ENCODE measurements at regions not wholly inside any gene's neighbourhood (a gene's known extent, or its start where the extent isn't known, plus 50 kb on each side); places are given as distances from the start of the nearest gene placed in this dataset.
A peak's percentile ranks its signal among the peaks of the same experiment; 100 is the strongest.
"Not testable (repeated sequence)": the region's sequence is repeated elsewhere in the genome, so short reads cannot be mapped to it uniquely, and the experiment has no call there.

GRCh38 chr6:139736325-139736906, 362.0 kb upstream of the CITED2 start:
- no peak for TF ChIP-seq CTCF (IDR thresholded peaks at IDR 0.05)
- no peak for TF ChIP-seq POLR2A (IDR thresholded peaks at IDR 0.05)
- no peaks in the 10 kb centered on the region for H3K27me3 ChIP-seq
- no peaks in the 10 kb centered on the region for H3K9me3 ChIP-seq
- intact Hi-C loops (cut with DNase I; ENCODE audit: low total_unique reads), result no loop called here
- H3K4me1 ChIP-seq, result no peaks in the 10 kb centered on the region
- no peak overlapping the region for H3K4me3 ChIP-seq
- DNase-seq, result no peak
- H3K36me3 ChIP-seq (ENCODE audit: low read depth, missing control alignments), result no peaks in the 10 kb centered on the region
- 83 to 94% methylated on average over 2 of the region's 2 CpGs for WGBS, 2 donors
- H3K27ac ChIP-seq, result no peak overlapping the region

- Histone ChIP-seq H3K4me3 (no peak overlapping the region), H3K4me1 (no peaks in the 10 kb centered on the region), H3K27ac (no peak overlapping the region), H3K9me3 (no peaks in the 10 kb centered on the region), H3K36me3 (ENCODE audit: low read depth, missing control alignments) (no peaks in the 10 kb centered on the region), H3K27me3 (no peaks in the 10 kb centered on the region)
- 54 to 56% methylated on average over 3 of the region's 3 CpGs for WGBS, 2 donors
- no peak for DNase-seq
- TF ChIP-seq POLR2A (IDR thresholded peaks at IDR 0.05) (no peak), CTCF (IDR thresholded peaks at IDR 0.05) (no peak)
- intact Hi-C loops (cut with DNase I; ENCODE audit: low total_unique reads), result no loop called here
Measured at GRCh38 chr6:139732451-139732850, 358.0 kb upstream of the CITED2 start.

DNA sequence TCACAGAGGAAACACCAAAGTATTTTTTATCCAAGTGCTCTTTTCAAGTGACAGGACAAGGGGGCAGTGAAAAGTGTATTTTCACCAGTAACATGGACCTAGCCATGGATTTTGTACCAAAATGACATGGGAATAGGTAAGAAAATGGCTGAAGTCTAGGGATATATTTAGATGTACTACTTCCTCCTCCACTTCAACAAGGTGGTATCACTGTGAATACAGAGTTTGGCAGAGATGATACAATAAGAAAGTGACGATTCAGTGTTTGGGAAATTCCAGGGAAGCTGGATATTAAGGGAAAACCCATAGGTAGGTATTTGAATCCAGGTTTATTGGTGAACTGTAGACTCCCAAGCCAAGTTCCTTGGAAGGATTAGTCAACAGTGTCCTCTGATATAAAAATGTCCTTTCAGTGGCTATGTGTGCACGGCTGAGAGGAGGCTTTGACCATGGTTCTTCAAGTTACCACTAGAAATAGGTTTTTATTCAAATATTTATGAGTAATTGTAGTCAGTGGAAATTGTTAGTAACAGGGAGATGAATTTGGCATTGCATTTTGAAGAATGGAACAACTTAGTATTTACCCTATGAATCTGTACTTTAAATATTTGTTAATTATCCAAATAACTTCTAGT, 356.0 kb upstream of the CITED2 start:
- H3K9me3 ChIP-seq, result no peaks in the 10 kb centered on the region
- WGBS, 2 donors, result 72 to 86% methylated on average over 2 of the region's 2 CpGs
- TF ChIP-seq POLR2A (IDR thresholded peaks at IDR 0.05), result no peak
- H3K36me3 ChIP-seq (ENCODE audit: low read depth, missing control alignments), result no peaks in the 10 kb centered on the region
- no peaks in the 10 kb centered on the region for H3K27me3 ChIP-seq
- intact Hi-C loops (cut with DNase I; ENCODE audit: low total_unique reads), result no loop called here
- no peak overlapping the region for H3K4me3 ChIP-seq
- no peak for DNase-seq
- no peaks in the 10 kb centered on the region for H3K4me1 ChIP-seq
- no peak overlapping the region for H3K27ac ChIP-seq

DNA sequence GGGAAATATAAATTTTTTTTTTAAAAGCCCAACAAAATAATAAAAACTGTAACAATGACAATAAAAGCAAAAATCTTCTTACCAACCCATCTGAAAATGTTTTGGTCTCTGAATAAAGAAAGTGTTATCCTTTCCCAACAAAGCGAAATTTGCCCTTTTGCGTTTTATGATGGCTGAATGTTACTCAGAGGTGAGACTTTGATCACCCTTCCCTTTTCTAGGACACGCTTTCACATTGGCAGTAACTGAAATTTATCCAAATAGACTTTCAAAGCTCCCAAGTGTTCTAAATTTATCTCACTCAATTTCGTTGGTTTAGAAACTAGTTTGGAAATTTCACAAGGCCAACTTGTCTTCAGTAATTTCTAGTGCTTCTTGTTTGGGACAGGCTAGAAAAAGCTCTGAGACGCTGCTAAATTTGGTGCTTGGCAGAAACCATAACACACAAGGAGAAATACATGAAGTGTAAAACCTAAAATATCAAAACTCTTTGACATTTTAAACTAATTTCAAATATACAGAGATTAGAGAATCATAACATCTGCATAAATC, 354.5 kb upstream of the CITED2 start:
- no peak for TF ChIP-seq POLR2A (IDR thresholded peaks at IDR 0.05)
- no peak for TF ChIP-seq CTCF (IDR thresholded peaks at IDR 0.05)
- no peaks in the 10 kb centered on the region for H3K36me3 ChIP-seq (ENCODE audit: low read depth, missing control alignments)
- no peak overlapping the region for H3K4me3 ChIP-seq
- intact Hi-C loops (cut with DNase I; ENCODE audit: low total_unique reads), result no loop called here
- WGBS, 2 donors, result 64 to 65% methylated on average over 5 of the region's 5 CpGs
- no peaks in the 10 kb centered on the region for H3K27me3 ChIP-seq
- no peaks in the 10 kb centered on the region for H3K4me1 ChIP-seq
- DNase-seq, result no peak
- H3K9me3 ChIP-seq, result no peaks in the 10 kb centered on the region
- H3K27ac ChIP-seq, result peak overlapping the region in 1 of 2 donors; percentile 33

- H3K27me3 ChIP-seq; H3K9me3 ChIP-seq; H3K4me1 ChIP-seq; intact Hi-C loops (cut with DNase I; ENCODE audit: low total_unique reads); DNase-seq; H3K36me3 ChIP-seq (ENCODE audit: low read depth, missing control alignments); H3K27ac ChIP-seq: not testable (repeated sequence)
- peak overlapping the region; percentile 6 to 45 for H3K4me3 ChIP-seq
- 79 to 100% methylated on average over 2 to 17 of the region's 23 CpGs for WGBS, 2 donors
Measured at GRCh38 chr6:139726272-139726671, 351.8 kb upstream of the CITED2 start.

DNA sequence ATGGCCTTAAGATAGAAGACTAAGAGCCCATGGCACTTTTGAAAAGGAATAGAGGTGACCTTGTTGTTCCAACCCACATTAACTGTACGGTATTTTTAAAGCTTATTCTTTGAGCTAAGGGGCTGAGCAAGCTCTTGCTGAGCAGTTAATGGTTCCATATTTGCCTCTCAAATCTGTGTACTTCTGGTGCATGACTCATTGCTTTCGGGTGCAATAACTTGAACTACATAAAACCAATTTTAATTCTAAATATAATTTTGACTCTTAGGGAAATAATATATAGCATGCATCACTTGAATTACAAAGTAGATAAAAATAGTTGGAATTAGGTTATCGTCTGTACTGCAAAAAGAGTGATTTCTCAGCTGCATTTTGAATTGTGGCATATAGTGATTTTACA, 348.1 kb upstream of the CITED2 start:
- Histone ChIP-seq H3K4me3 (no peak overlapping the region), H3K27me3 (no peaks in the 10 kb centered on the region), H3K9me3 (no peaks in the 10 kb centered on the region), H3K27ac (no peak overlapping the region), H3K4me1 (no peaks in the 10 kb centered on the region), H3K36me3 (ENCODE audit: low read depth, missing control alignments) (no peaks in the 10 kb centered on the region)
- no peak for DNase-seq
- WGBS, 2 donors, result 78 to 81% methylated on average over 3 of the region's 3 CpGs
- intact Hi-C loops (cut with DNase I; ENCODE audit: low total_unique reads), result no loop called here
- TF ChIP-seq CTCF (IDR thresholded peaks at IDR 0.05), result no peak
- TF ChIP-seq POLR2A (IDR thresholded peaks at IDR 0.05), result no peak
